ENCODE measurements at regions not wholly inside any gene's neighbourhood (a gene's known extent, or its start where the extent isn't known, plus 50 kb on each side); places are given as distances from the start of the nearest gene placed in this dataset.
A peak's percentile ranks its signal among the peaks of the same experiment; 100 is the strongest.
"Not testable (repeated sequence)": the region's sequence is repeated elsewhere in the genome, so short reads cannot be mapped to it uniquely, and the experiment has no call there.

- DNase-seq: not testable (repeated sequence)
Measured at GRCh38 chr6:4725136-4725760, 51.0 kb upstream of the CDYL start.

GRCh38 chr6:4724727-4725126 lies 51.5 kb upstream of the CDYL start:
- not testable (repeated sequence) for DNase-seq

DNA sequence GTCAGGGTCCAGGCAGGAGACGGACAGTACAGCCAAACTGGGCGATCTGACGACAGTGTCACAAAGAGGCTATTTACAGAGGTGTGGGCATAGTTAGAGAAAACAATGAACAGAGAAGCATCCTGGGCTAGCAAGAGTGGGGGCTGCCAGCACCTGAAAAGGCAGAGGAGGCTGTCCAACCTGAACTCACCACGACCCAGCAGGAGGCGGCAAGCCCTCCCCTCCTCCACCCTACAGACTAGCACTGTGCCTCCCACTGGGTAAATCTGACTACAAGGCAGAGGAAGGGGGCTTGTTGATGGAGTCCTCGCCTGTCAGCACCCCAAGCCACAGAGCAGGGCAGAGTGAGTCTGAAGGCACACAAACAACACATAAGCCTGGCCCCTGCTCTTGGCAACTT lies 52.8 kb upstream of the CDYL start:
- no peak for DNase-seq

- DNase-seq: not testable (repeated sequence)
Measured at GRCh38 chr6:4721368-4721767, 54.8 kb upstream of the CDYL start.

DNA sequence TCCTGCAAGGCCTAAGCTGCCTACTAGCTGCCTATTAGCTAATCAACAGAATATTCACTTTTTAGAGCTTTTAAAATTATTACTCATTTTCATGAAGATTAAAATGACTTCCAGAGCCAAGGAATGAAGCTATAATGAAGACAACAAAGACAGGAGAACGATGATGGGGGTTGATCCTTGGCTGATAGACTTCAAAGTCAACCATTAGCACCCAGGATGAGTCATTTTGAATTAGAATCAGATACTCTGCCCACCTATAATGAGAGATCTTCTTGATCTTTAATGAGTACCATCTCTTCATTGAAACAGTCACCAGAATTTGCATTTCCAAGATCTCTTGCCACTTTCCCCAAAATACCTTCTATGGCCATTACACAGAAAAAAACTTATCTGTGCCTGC lies 56.7 kb upstream of the CDYL start:
- DNase-seq: no peak

DNA sequence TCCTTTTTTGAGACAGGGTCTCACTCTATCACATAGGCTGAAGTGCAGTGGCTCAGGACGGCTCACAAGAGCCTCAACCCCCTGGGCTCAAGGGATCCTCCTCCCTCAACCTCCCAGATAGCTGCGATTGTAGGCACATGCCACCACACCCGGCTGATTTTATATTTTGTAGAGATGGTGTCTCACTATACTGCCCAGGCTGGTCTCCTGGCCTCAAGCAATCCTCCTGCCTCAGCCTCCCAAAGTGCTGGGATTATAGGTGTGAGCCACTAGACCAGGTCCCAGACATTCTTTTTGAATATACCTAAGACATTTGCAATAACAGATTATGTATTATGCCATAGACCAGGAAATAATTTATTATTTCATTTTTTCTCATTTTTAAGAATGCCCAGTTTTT lies 58.3 kb upstream of the CDYL start:
- no peak for DNase-seq

DNA sequence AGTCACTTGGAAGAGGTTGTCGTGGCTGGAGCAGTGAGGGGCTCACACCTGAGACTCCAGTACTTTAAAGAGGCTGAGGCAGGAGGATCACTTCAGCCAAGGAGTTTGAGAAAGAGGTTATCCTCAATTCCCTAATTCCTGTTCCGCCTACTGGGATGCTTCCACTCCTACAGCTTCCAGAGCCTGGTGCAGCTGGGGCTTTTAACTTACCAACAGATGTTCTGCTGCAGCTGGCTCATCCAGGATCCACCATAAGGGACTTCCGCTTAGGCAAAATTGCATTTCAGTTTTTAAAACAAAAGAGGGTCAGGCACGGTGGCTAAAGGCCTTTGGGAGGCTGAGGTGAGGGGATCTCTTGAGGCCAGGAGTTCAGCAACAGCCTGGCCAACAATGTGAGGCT lies 59.1 kb upstream of the CDYL start:
- no peak for DNase-seq

GRCh38 chr6:4714961-4715501 lies 61.2 kb upstream of the CDYL start:
- DNase-seq: no peak

GRCh38 chr6:4712291-4712690 lies 63.9 kb upstream of the CDYL start:
- DNase-seq: no peak

DNA sequence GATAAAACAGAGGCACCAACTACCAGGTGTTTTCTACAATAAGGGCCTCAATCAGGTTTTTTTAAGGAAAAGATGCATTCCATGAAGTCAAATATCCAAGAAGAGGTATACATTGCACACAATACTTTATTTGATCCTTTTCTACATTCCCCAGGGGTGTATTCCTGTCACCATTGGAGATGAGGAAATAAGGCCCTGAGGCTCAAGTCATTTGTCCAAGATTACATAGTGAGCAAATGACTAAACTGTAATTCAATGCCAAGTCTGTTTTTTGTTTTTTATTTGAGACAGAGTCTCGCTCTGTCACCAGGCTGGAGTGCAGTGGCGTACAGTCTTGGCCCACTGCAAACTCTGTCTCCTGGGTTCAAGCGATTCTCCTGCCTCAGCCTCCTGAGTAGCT lies 69.2 kb upstream of the CDYL start:
- no peak for DNase-seq

- no peak for DNase-seq
Measured at GRCh38 chr6:4705809-4706208, 70.4 kb upstream of the CDYL start.

- no peak for DNase-seq
Measured at GRCh38 chr6:4703382-4703781, 72.8 kb upstream of the CDYL start.

DNA sequence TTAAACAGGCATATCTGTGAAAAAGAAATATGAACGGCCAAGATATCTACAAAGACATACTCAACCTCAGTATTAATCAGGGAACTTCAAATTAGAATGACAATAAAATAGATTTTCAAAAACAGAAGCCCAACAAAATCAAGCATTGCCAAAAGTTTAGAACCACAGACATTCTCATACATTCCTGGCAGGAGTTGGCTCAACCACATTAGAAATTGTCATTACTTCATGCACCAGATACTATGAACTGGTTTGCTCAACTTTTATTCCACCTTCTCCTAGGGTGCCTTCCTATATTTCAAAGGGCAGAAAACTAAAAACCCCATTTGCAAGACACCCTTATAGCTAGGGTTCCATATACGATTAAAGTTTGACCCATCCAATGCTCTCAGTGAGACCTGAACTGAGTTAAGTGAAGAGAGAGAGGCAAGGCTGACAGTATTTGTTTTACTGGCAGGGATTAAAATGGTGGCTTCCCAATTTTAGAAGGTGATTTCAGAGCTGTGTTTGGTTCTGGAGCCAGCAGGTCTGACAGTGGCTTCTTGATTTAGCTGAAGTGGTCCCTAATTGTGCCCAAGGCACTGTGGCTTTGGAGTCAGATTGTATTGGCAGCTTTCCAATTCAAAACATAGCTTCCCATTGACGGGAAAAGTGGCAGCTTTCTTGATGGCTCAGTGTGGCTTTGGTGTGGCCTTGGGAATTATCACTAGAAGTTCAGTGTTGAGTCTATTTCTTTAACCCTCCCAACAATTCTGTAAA lies 77.1 kb upstream of the CDYL start:
- no peak for DNase-seq

DNA sequence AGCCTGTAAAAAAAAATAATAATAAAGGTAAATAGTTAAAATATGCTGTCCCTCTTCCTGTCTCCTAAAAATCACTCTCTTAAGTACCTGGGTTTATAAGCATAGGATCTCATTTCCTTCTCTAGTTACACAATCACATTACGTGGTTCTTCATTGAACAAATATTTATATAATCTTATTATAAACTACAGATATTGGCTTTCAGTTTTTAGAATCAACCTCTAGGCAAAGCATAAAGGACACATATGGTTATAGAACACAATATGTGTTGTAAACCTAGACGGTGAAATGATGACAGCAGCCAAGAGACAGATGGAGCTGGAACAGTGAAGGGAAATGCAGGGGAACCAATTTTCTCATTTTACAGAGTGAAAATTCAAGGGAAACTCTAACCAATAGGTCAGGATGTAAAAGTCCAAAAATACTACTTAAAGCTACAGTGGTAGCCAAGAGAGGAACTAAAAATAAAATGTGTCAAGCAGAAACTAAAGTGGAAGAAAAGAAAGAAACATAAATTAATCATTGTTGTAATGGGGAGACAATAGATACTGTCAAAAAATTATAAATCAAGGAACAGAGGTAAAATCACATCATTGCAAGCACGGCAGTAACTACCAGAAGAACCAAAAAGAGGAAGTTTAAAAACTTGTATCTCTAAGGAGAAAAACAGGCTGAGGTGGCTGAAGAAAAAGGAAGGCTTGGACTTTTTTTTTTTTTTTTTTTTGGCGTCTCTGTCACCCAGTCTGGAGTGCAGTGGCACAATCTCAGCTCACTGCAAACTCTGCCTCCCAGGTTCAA lies 82.8 kb upstream of the CDYL start:
- DNase-seq: no peak

DNA sequence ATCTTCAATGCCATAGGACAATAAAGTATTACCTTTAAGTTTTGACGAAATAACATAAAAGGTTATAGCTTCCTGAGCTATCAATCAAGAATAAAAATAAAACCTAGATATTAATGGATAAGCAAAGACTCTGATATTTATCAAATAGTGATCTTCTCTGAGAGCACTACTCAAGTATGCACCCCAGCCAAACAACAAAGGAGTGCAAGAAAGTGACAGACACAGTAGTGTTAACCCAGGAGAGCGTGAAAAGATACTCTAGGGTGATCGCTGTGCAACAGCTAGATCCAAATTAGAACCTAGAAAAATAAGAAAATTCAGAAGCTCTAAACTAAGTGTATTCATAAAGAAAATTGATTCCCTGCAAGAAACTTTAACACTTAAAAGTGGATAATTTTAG lies 83.5 kb upstream of the CDYL start:
- DNase-seq: no peak

GRCh38 chr6:4687989-4688947 lies 87.9 kb upstream of the CDYL start:
- DNase-seq: peak in 1 of 2 donors; percentile 22

GRCh38 chr6:4687656-4687988 lies 88.6 kb upstream of the CDYL start:
- no peak for DNase-seq

- DNase-seq: no peak
Measured at GRCh38 chr6:4682431-4683097, 93.6 kb upstream of the CDYL start.

DNA sequence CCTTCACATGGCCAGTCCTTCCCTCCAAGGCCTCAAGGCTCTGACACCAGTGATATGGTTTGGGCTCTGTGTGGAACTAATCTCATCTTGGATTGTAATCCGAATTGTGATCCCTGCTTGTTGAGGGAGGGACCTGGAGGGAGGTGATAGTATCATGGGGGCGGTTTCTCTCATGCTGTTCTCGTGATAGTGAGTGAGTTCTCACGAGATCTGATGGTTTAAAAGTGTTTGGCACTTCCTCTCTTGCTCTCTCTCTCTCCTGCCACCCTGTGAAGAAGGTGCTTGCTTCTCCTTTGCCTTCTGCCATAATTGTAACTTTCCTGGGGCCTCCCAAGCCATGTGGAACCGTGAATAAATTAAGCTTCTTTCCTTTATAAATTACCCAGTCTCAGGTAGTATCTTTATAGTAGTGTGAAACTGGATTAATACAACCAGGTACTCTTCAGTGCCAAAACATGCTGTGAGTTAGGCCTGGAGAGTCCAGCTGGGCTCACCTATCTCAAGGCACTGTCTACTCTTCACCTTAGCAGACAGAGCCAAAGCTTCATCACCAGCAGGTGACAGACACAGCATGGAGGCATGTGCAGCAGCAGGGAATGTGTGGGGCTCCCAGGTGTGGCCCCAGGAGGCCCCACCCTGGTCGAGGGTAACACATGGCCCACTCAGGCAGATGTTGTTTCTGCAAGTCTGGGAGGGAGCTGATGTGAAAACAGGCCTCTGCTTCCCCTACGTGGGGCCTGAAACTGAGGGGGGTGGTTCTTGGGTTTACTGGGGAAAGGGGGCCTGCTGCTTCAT lies 97.5 kb upstream of the CDYL start:
- DNase-seq: no peak

- DNase-seq: no peak
Measured at GRCh38 chr6:4677751-4678065, 98.5 kb upstream of the CDYL start.

- DNase-seq: no peak
Measured at GRCh38 chr6:4677011-4677750, 99.0 kb upstream of the CDYL start.
